Activated T-helper 17 cell treated with anti-CD3 and anti-CD28 coated beads, Interleukin-2, amount 50 U/mL, for 72 hours (primary cell): ENCODE measurements at regions not wholly inside any gene's neighbourhood (a gene's known extent, or its start where the extent isn't known, plus 50 kb on each side); places are given as distances from the start of the nearest gene placed in this dataset.
"Not testable (repeated sequence)": the region's sequence is repeated elsewhere in the genome, so short reads cannot be mapped to it uniquely, and the experiment has no call there.

Experiments used
- ATAC-seq: fragments of 150-1000 bp; cut with Tn5 transposase; replicated peaks from 2 replicates; pipeline ENCODE4 v1.10.0; 2021; ENCODE audit warnings: mild to moderate bottlenecking, moderate library complexity
- H3K27ac Mint-ChIP-seq: one replicate; pipeline ENCODE4 v1.8.0; 2022; ENCODE audit warnings: mixed read lengths
- H3K27me3 Mint-ChIP-seq: one replicate; pipeline ENCODE4 v1.8.0; 2022; ENCODE audit warnings: mixed read lengths
- H3K36me3 Mint-ChIP-seq: one replicate; pipeline ENCODE4 v1.8.0; 2022; ENCODE audit warnings: low read depth, mild to moderate bottlenecking, mixed read lengths
- H3K4me1 Mint-ChIP-seq: one replicate; pipeline ENCODE4 v1.8.0; 2022; ENCODE audit warnings: mixed read lengths
- H3K4me3 Mint-ChIP-seq: one replicate; pipeline ENCODE4 v1.8.0; 2022; ENCODE audit warnings: mild to moderate bottlenecking, mixed read lengths
- H3K9me3 Mint-ChIP-seq: one replicate; pipeline ENCODE4 v1.8.0; 2022; ENCODE audit warnings: mixed read lengths

- Mint-ChIP-seq H3K27me3 (no peaks in the 10 kb centered on the region), H3K4me1 (no peaks in the 10 kb centered on the region), H3K36me3 (no peaks in the 10 kb centered on the region), H3K27ac (no peak overlapping the region), H3K4me3 (no peak overlapping the region), H3K9me3 (no peaks in the 10 kb centered on the region)
- no peak for ATAC-seq
Measured at GRCh38 chr7:85823396-85824080, 636.7 kb upstream of the SEMA3D start.

GRCh38 chr7:85821926-85822325 is 635.1 kb upstream of the SEMA3D start:
- no peak for ATAC-seq
- H3K27ac Mint-ChIP-seq: no peak overlapping the region

GRCh38 chr7:85820702-85821443 is 634.0 kb upstream of the SEMA3D start:
- Mint-ChIP-seq H3K4me3 (no peak overlapping the region), H3K9me3 (no peaks in the 10 kb centered on the region)
- ATAC-seq: no peak

More at GRCh38 chr7:85821926-85822325, 635.1 kb upstream of the SEMA3D start:
- H3K9me3 Mint-ChIP-seq: no peaks in the 10 kb centered on the region
- H3K27me3 Mint-ChIP-seq: no peaks in the 10 kb centered on the region
- no peak overlapping the region for H3K4me3 Mint-ChIP-seq
- H3K36me3 Mint-ChIP-seq: no peaks in the 10 kb centered on the region
- no peaks in the 10 kb centered on the region for H3K4me1 Mint-ChIP-seq

GRCh38 chr7:85815526-85815925 is 628.7 kb upstream of the SEMA3D start:
- no peaks in the 10 kb centered on the region for H3K27me3 Mint-ChIP-seq
- no peaks in the 10 kb centered on the region for H3K36me3 Mint-ChIP-seq
- no peaks in the 10 kb centered on the region for H3K4me1 Mint-ChIP-seq
- no peak overlapping the region for H3K27ac Mint-ChIP-seq
- no peak overlapping the region for H3K4me3 Mint-ChIP-seq
- no peak for ATAC-seq
- H3K9me3 Mint-ChIP-seq: peaks cover 4% of the 10 kb centered on the region

More at GRCh38 chr7:85820702-85821443, 634.0 kb upstream of the SEMA3D start:
- Mint-ChIP-seq H3K27me3 (no peaks in the 10 kb centered on the region), H3K36me3 (no peaks in the 10 kb centered on the region), H3K4me1 (no peaks in the 10 kb centered on the region), H3K27ac (no peak overlapping the region)

GRCh38 chr7:85806321-85806720 is 619.5 kb upstream of the SEMA3D start:
- no peak for ATAC-seq
- H3K4me1 Mint-ChIP-seq: no peaks in the 10 kb centered on the region
- no peaks in the 10 kb centered on the region for H3K36me3 Mint-ChIP-seq
- no peak overlapping the region for H3K4me3 Mint-ChIP-seq
- peaks cover 3% of the 10 kb centered on the region for H3K9me3 Mint-ChIP-seq
- H3K27ac Mint-ChIP-seq: no peak overlapping the region
- no peaks in the 10 kb centered on the region for H3K27me3 Mint-ChIP-seq

- Mint-ChIP-seq H3K4me1 (no peaks in the 10 kb centered on the region), H3K36me3 (no peaks in the 10 kb centered on the region), H3K9me3 (peaks cover 3% of the 10 kb centered on the region), H3K4me3 (no peak overlapping the region), H3K27ac (no peak overlapping the region), H3K27me3 (no peaks in the 10 kb centered on the region)
- ATAC-seq: no peak
Measured at GRCh38 chr7:85805656-85806055, 618.8 kb upstream of the SEMA3D start.

GRCh38 chr7:85805249-85805648 is 618.4 kb upstream of the SEMA3D start:
- H3K27me3 Mint-ChIP-seq: no peaks in the 10 kb centered on the region
- no peaks in the 10 kb centered on the region for H3K36me3 Mint-ChIP-seq
- no peak overlapping the region for H3K4me3 Mint-ChIP-seq
- no peak for ATAC-seq
- H3K9me3 Mint-ChIP-seq: peaks cover 3% of the 10 kb centered on the region
- H3K27ac Mint-ChIP-seq: no peak overlapping the region
- H3K4me1 Mint-ChIP-seq: no peaks in the 10 kb centered on the region

GRCh38 chr7:85802211-85802610 is 615.4 kb upstream of the SEMA3D start:
- Mint-ChIP-seq H3K36me3 (no peaks in the 10 kb centered on the region), H3K27me3 (no peaks in the 10 kb centered on the region), H3K4me3 (no peak overlapping the region), H3K9me3 (peaks cover 3% of the 10 kb centered on the region), H3K4me1 (no peaks in the 10 kb centered on the region), H3K27ac (no peak overlapping the region)
- ATAC-seq: no peak

GRCh38 chr7:85796956-85797355 is 610.1 kb upstream of the SEMA3D start:
- H3K4me1 Mint-ChIP-seq: no peaks in the 10 kb centered on the region
- no peaks in the 10 kb centered on the region for H3K36me3 Mint-ChIP-seq
- peaks cover 11% of the 10 kb centered on the region for H3K9me3 Mint-ChIP-seq
- no peak overlapping the region for H3K4me3 Mint-ChIP-seq
- no peak for ATAC-seq
- H3K27me3 Mint-ChIP-seq: no peaks in the 10 kb centered on the region
- no peak overlapping the region for H3K27ac Mint-ChIP-seq

- H3K4me1 Mint-ChIP-seq, H3K4me3 Mint-ChIP-seq, H3K27me3 Mint-ChIP-seq, H3K36me3 Mint-ChIP-seq, H3K27ac Mint-ChIP-seq, ATAC-seq: not testable (repeated sequence)
- H3K9me3 Mint-ChIP-seq: peaks cover 17% of the 10 kb centered on the region
Measured at GRCh38 chr7:85791098-85791497, 604.2 kb upstream of the SEMA3D start.

- Mint-ChIP-seq H3K4me1 (no peaks in the 10 kb centered on the region), H3K27me3 (no peaks in the 10 kb centered on the region), H3K4me3 (no peak overlapping the region), H3K36me3 (no peaks in the 10 kb centered on the region), H3K27ac (no peak overlapping the region), H3K9me3 (peaks cover 6% of the 10 kb centered on the region)
- no peak for ATAC-seq
Measured at GRCh38 chr7:85781606-85782005, 594.8 kb upstream of the SEMA3D start.

- Mint-ChIP-seq H3K9me3 (no peaks in the 10 kb centered on the region), H3K4me3 (no peak overlapping the region), H3K27me3 (no peaks in the 10 kb centered on the region)
Measured at GRCh38 chr7:85776691-85777345, 590.0 kb upstream of the SEMA3D start.

GRCh38 chr7:85775431-85775830 is 588.6 kb upstream of the SEMA3D start:
- H3K27me3 Mint-ChIP-seq: no peaks in the 10 kb centered on the region
- ATAC-seq: no peak
- H3K9me3 Mint-ChIP-seq: no peaks in the 10 kb centered on the region
- H3K4me3 Mint-ChIP-seq: no peak overlapping the region
- no peak overlapping the region for H3K27ac Mint-ChIP-seq
- H3K36me3 Mint-ChIP-seq: no peaks in the 10 kb centered on the region
- H3K4me1 Mint-ChIP-seq: no peaks in the 10 kb centered on the region

More at GRCh38 chr7:85776691-85777345, 590.0 kb upstream of the SEMA3D start:
- ATAC-seq: no peak
- Mint-ChIP-seq H3K36me3 (no peaks in the 10 kb centered on the region), H3K4me1 (no peaks in the 10 kb centered on the region), H3K27ac (no peak overlapping the region)

- no peak overlapping the region for H3K27ac Mint-ChIP-seq
- H3K4me1 Mint-ChIP-seq: no peaks in the 10 kb centered on the region
- no peak overlapping the region for H3K4me3 Mint-ChIP-seq
- no peak for ATAC-seq
- H3K27me3 Mint-ChIP-seq: no peaks in the 10 kb centered on the region
- no peaks in the 10 kb centered on the region for H3K9me3 Mint-ChIP-seq
- H3K36me3 Mint-ChIP-seq: no peaks in the 10 kb centered on the region
Measured at GRCh38 chr7:85774986-85775385, 588.1 kb upstream of the SEMA3D start.
